ENCODE measurements at regions not wholly inside any gene's neighbourhood (a gene's known extent, or its start where the extent isn't known, plus 50 kb on each side); places are given as distances from the start of the nearest gene placed in this dataset.

- TF ChIP-seq CTCF (IDR thresholded peaks at IDR 0.05; ENCODE audit: insufficient read depth, low read length, severe bottlenecking): no peak
- FAIRE-seq (no peak), DNase-seq (ENCODE audit: low read depth) (no peak)
- H3K36me3 ChIP-seq (ENCODE audit: control insufficient read depth, insufficient read depth, low read length): no peaks in the 10 kb centered on the region
- H3K27me3 ChIP-seq (ENCODE audit: control insufficient read depth, insufficient read depth, low read length): no peaks in the 10 kb centered on the region
- no peak overlapping the region for H3K4me3 ChIP-seq (ENCODE audit: low read depth, low read length)
Measured at GRCh38 chr3:81439108-81439507, 322.3 kb downstream of the GBE1 start.

GRCh38 chr3:81437683-81438082 is 323.8 kb downstream of the GBE1 start:
- FAIRE-seq (no peak), DNase-seq (ENCODE audit: low read depth) (no peak)
- no peak for TF ChIP-seq CTCF (IDR thresholded peaks at IDR 0.05; ENCODE audit: insufficient read depth, low read length, severe bottlenecking)
- no peak overlapping the region for H3K4me3 ChIP-seq (ENCODE audit: low read depth, low read length)
- H3K27me3 ChIP-seq (ENCODE audit: control insufficient read depth, insufficient read depth, low read length): no peaks in the 10 kb centered on the region
- no peaks in the 10 kb centered on the region for H3K36me3 ChIP-seq (ENCODE audit: control insufficient read depth, insufficient read depth, low read length)

- no peak for FAIRE-seq
- H3K27me3 ChIP-seq (ENCODE audit: control insufficient read depth, insufficient read depth, low read length): no peaks in the 10 kb centered on the region
- DNase-seq (ENCODE audit: low read depth): no peak
- no peak overlapping the region for H3K4me3 ChIP-seq (ENCODE audit: low read depth, low read length)
- no peak for TF ChIP-seq CTCF (IDR thresholded peaks at IDR 0.05; ENCODE audit: insufficient read depth, low read length, severe bottlenecking)
- H3K36me3 ChIP-seq (ENCODE audit: control insufficient read depth, insufficient read depth, low read length): no peaks in the 10 kb centered on the region
Measured at GRCh38 chr3:81436182-81436581, 325.3 kb downstream of the GBE1 start.

GRCh38 chr3:81435050-81435449 is 326.4 kb downstream of the GBE1 start:
- no peaks in the 10 kb centered on the region for H3K36me3 ChIP-seq (ENCODE audit: control insufficient read depth, insufficient read depth, low read length)
- DNase-seq (ENCODE audit: low read depth) (no peak), FAIRE-seq (no peak)
- no peaks in the 10 kb centered on the region for H3K27me3 ChIP-seq (ENCODE audit: control insufficient read depth, insufficient read depth, low read length)
- H3K4me3 ChIP-seq (ENCODE audit: low read depth, low read length): no peak overlapping the region
- no peak for TF ChIP-seq CTCF (IDR thresholded peaks at IDR 0.05; ENCODE audit: insufficient read depth, low read length, severe bottlenecking)

- DNase-seq (ENCODE audit: low read depth): peak; percentile 3
- Histone ChIP-seq H3K27me3 (ENCODE audit: control insufficient read depth, insufficient read depth, low read length) (no peaks in the 10 kb centered on the region), H3K4me3 (ENCODE audit: low read depth, low read length) (no peak overlapping the region), H3K36me3 (ENCODE audit: control insufficient read depth, insufficient read depth, low read length) (no peaks in the 10 kb centered on the region)
- no peak for TF ChIP-seq CTCF (IDR thresholded peaks at IDR 0.05; ENCODE audit: insufficient read depth, low read length, severe bottlenecking)
- FAIRE-seq: no peak
Measured at GRCh38 chr3:81434161-81434560, 327.3 kb downstream of the GBE1 start.

GRCh38 chr3:81433675-81434074 is 327.8 kb downstream of the GBE1 start:
- Histone ChIP-seq H3K4me3 (ENCODE audit: low read depth, low read length) (no peak overlapping the region), H3K27me3 (ENCODE audit: control insufficient read depth, insufficient read depth, low read length) (no peaks in the 10 kb centered on the region), H3K36me3 (ENCODE audit: control insufficient read depth, insufficient read depth, low read length) (no peaks in the 10 kb centered on the region)
- FAIRE-seq (no peak), DNase-seq (ENCODE audit: low read depth) (no peak)
- TF ChIP-seq CTCF (IDR thresholded peaks at IDR 0.05; ENCODE audit: insufficient read depth, low read length, severe bottlenecking): no peak

Data from bronchial epithelial cell (primary cell).